Uterus (tissue), 2 donors: ENCODE measurements at regions not wholly inside any gene's neighbourhood (a gene's known extent, or its start where the extent isn't known, plus 50 kb on each side); places are given as distances from the start of the nearest gene placed in this dataset.

ENCODE experiments used
- CTCF ChIP-seq, 4 experiments: fragments of 200-600 bp in 2 of 4; fragments of 450-650 bp in 2 of 4; sonication (generic) in 2 of 4; IDR thresholded peaks; one replicate each; pipeline ENCODE4 v1.5.1; 2016 to 2019; ENCODE audit warnings: antibody characterized with exemption in 4 of 4, mild to moderate bottlenecking in 2 of 4, moderate library complexity in 1 of 4
- POLR2A ChIP-seq, 2 donors: fragments of 450-650 bp; IDR thresholded peaks; one replicate each; pipeline ENCODE4 v1.6.1; 2016; ENCODE audit warnings: antibody characterized with exemption in 2 of 2, mild to moderate bottlenecking in 1 of 2, moderate library complexity in 1 of 2

GRCh38 chr10:4194231-4194630 lies 409.2 kb upstream of the KLF6 start:
- TF ChIP-seq POLR2A (IDR thresholded peaks at IDR 0.05) (no peak), CTCF (IDR thresholded peaks at IDR 0.05) (no peak)
